ENCODE measurements at regions not wholly inside any gene's neighbourhood (a gene's known extent, or its start where the extent isn't known, plus 50 kb on each side); places are given as distances from the start of the nearest gene placed in this dataset.
"Not testable (repeated sequence)": the region's sequence is repeated elsewhere in the genome, so short reads cannot be mapped to it uniquely, and the experiment has no call there.

DNA sequence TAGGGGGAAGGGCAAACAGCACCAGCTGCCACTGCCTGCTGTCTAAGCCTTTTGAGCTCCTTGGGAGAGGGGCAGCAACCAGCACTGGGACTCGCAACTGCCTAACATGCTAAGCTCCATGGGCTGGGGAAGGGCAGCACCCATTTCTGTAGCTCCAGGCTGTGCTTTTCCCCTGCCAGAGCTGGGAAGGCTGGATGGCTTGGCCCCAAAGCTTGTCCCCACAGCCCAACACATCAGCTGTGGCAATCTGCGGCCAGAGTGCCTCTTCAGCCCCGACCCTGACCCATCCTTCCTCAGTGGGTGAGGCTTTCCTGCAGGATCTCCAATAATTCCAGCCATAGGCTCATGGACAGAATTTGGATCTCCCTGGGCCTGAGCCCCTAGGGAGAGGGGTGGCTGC, 551.3 kb downstream of the TMEM135 start:
- TF ChIP-seq, protein P1, sequence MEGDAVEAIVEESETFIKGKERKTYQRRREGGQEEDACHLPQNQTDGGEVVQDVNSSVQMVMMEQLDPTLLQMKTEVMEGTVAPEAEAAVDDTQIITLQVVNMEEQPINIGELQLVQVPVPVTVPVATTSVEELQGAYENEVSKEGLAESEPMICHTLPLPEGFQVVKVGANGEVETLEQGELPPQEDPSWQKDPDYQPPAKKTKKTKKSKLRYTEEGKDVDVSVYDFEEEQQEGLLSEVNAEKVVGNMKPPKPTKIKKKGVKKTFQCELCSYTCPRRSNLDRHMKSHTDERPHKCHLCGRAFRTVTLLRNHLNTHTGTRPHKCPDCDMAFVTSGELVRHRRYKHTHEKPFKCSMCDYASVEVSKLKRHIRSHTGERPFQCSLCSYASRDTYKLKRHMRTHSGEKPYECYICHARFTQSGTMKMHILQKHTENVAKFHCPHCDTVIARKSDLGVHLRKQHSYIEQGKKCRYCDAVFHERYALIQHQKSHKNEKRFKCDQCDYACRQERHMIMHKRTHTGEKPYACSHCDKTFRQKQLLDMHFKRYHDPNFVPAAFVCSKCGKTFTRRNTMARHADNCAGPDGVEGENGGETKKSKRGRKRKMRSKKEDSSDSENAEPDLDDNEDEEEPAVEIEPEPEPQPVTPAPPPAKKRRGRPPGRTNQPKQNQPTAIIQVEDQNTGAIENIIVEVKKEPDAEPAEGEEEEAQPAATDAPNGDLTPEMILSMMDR (IDR thresholded peaks at IDR 0.05; ENCODE audit: borderline replicate concordance, insufficient read depth, low read depth, low read length) = no peak
- H3K4me3 ChIP-seq (ENCODE audit: low read depth, low read length) = no peak overlapping the region

DNA sequence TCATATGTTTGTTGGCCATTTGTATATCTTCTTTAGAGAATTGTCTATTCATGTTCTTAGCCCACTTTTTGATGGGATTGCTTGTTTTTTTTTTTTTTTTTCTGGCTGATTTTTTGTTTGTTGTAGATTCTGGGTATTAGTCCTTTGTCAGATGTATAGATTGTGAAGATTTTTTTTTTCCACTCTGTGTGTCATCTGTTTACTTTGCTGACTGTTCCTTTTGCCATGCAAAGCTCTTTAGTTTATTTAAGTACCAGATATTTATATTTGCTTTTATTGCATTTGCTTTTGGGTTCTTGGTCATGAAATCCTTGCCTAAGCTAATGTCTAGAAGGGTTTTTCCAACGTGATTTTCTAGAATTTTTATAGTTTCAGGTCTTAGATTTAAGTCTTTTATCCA, 547.9 kb downstream of the TMEM135 start:
- not testable (repeated sequence) for H3K4me3 ChIP-seq (ENCODE audit: low read depth, low read length)

- H3K4me3 ChIP-seq (ENCODE audit: low read depth, low read length) = no peak overlapping the region
- TF ChIP-seq, protein P1 (IDR thresholded peaks at IDR 0.05; ENCODE audit: borderline replicate concordance, insufficient read depth, low read depth, low read length) = no peak
These were observed 546.2 kb downstream of the TMEM135 start for GRCh38 chr11:87583931-87584330.

DNA sequence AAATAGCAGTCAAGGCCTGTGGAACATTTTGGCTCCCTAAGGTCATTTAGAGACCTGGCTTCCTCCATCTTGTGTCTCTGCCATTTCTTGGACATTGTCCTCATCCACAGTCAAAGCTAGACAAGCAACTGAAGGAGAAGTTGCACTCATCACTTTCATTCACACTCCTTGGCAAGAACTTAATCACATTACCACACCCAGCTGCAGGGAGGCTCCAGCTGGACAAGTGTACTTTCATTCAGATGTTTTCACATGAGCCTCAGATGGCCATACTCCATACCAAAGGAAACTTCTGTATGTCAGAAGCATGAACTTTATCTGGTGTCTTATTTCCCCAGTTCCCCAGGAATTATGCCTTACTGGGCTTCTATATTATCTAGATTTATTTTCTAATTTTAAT, 537.4 kb downstream of the TMEM135 start:
- H3K4me3 ChIP-seq (ENCODE audit: low read depth, low read length) = no peak overlapping the region
- TF ChIP-seq, protein P1 (IDR thresholded peaks at IDR 0.05; ENCODE audit: borderline replicate concordance, insufficient read depth, low read depth, low read length) = no peak

- H3K4me3 ChIP-seq (ENCODE audit: low read depth, low read length) = no peak overlapping the region
These were observed 536.5 kb downstream of the TMEM135 start for GRCh38 chr11:87574193-87574592.

DNA sequence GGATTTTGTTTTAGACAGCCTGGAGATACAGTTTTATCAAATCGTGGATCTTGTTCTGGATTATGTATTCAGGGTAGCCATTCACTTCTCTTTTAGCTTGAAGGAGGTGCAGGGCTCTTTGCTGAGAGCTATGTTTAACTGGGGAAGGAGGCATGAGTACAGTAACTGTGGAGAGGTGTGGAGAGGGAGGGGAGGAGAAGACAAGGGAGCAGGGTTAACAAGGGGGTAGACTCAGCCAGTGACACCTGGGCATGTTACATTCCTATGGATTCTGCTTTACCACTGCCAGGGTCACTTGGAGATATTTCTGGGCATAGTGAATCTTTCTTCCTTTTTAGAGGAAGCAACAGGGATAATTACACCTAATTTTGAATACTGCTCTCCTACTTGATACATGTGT, 536.0 kb downstream of the TMEM135 start:
- TF ChIP-seq, protein P1 (IDR thresholded peaks at IDR 0.05; ENCODE audit: borderline replicate concordance, insufficient read depth, low read depth, low read length) = no peak
- no peak overlapping the region for H3K4me3 ChIP-seq (ENCODE audit: low read depth, low read length)

More at GRCh38 chr11:87574193-87574592, 536.5 kb downstream of the TMEM135 start:
- TF ChIP-seq, protein P1 (IDR thresholded peaks at IDR 0.05; ENCODE audit: borderline replicate concordance, insufficient read depth, low read depth, low read length) = no peak

DNA sequence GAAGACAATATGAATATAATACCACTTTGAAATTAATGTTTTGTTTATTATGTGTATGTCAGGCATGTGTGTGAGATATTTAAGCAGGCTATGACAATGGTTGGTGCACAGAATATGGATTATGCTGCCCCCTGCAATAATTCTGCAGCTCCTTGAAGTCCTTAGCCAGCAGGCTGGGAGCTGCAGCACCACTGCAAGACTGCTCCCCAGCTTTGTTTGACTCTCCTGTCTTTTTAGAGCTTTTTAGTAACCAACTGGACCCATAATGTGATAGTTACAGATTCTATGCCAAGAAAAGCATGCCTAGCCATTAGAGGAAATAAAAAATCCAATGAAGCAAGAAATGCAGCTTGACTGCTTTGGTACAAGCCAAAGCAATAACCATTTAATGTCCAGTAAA, 535.1 kb downstream of the TMEM135 start:
- TF ChIP-seq, protein P1 (IDR thresholded peaks at IDR 0.05; ENCODE audit: borderline replicate concordance, insufficient read depth, low read depth, low read length) = no peak

GRCh38 chr11:87560352-87560751, 522.6 kb downstream of the TMEM135 start:
- no peak overlapping the region for H3K4me3 ChIP-seq (ENCODE audit: low read depth, low read length)
- TF ChIP-seq, protein P1 (IDR thresholded peaks at IDR 0.05; ENCODE audit: borderline replicate concordance, insufficient read depth, low read depth, low read length) = no peak

More for the DNA sequence above, 535.1 kb downstream of the TMEM135 start:
- no peak overlapping the region for H3K4me3 ChIP-seq (ENCODE audit: low read depth, low read length)

DNA sequence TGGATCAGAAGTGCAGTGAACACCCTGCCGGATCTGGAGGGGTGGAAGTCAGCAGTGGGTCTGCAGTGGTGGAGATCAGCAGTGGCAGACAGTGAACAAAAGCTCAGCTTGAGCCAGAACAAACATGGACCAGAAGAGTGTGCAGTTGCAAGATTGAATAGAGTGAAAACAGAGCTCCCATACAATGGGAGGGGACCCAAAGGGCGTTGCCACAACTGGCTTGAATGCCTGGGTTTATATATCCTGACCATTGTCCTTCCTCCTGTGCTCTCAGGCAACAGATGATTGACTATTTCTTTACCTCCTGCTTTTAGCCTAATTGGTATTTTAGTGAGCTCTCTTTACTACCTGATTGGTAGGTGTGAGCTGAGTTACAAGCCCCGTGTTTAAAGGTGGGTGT, 522.1 kb downstream of the TMEM135 start:
- H3K4me3 ChIP-seq (ENCODE audit: low read depth, low read length) = not testable (repeated sequence)

Data from GM12875 (cell line).